Fibroblast of peridontal ligament (primary cell): ENCODE measurements at regions not wholly inside any gene's neighbourhood (a gene's known extent, or its start where the extent isn't known, plus 50 kb on each side); places are given as distances from the start of the nearest gene placed in this dataset.
"Not testable (repeated sequence)": the region's sequence is repeated elsewhere in the genome, so short reads cannot be mapped to it uniquely, and the experiment has no call there.

Source experiments
- DNase-seq: peaks from one replicate; pipeline ENCODE4 v3.0.0-alpha.2; 2010; ENCODE audit errors: extremely low read depth

DNA sequence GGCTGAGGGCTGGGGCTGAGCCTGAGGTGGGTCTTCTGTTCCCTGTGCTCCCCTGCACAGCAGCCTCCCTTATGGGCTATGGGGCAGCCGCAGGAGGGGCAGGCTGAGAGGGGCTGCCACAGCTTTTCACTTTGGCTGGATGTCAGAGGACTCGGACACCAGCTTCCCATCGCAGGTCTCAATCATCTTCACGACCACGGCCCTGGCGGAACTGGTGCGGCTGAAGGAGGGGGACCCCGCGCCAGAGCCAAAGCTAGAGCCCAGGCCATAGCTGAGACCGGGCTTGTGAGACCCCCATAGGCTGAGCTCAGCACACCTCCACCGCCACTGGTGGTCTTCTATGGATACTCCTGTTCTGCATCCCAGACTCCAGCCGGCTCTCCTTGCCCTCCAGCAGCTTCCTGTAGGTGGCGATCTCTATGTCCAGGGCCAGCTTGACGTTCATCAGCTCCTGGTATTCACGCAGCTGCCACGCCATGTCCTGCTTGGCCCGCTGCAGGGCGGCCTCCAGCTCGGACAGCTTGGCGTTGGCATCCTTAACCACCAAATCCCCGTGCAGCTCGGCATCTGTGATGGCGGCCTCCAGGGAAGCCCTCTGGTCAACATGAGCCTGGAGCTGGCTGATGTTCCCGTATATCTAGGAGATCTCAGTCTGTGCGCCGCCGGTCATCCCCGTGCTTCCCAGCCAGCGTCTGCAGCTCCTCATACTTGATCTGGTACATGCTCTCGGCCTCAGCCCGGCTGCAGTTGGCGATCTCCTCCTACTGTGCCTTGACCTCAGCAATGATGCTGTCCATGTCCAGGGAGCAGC lies 181.7 kb upstream of the SYNPR start:
- no peak for DNase-seq

DNA sequence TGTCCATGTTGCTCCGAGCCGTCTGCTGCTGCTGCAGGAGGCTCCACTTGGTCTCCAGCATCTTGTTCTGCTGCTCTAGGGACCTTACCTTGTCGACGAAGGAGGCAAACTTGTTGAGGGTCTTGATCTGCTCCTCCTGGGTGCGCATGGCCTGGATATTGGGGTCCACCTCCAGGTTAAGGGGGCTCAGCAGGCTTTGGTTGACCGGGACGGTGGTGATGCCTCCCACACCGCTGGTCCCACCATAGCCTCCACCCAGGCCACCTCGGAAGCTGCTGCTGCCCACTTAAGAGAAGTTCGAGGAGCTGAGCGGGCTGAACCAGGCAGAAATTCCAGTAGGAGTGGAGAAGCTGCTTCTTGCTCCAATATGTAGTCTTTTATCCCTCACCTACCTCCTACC lies 180.7 kb upstream of the SYNPR start:
- DNase-seq, result no peak

DNA sequence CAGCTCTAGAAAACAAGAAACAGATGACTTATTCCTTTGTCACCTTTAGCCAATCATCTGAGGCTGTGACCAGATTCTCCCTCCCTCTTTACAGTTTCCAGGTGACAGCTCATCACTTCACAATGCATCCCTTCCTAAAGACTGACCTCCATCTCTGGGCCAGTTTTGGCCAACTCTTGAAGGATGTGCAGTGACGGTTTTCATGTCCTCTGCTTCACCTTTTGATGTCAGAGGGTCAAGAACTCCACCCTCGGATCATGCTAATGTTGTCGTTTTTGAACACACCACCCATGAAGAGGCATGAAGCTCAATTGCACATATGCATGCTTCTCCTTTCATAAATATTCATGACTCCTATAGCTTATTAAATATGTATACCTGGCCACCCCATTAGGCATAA lies 161.2 kb upstream of the SYNPR start:
- no peak for DNase-seq

DNA sequence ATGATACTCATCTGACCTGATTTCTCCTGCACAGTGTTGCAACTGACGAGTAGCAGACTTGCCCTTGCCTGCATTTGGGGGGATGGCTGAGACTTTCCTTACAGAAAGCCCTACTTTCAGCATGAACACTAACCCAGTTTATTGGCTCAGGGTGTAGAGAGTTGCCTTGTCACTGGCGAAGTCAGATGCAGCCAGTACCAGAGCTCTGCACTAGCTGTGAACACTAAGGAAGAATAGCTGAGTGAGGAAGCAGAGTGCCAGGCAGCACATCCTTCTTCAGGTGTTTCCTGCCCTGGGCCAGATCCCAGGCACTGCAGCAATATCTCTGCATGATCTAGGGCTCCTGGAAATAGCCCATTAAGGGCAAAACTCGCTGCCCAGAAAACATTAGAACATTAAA lies 154.0 kb upstream of the SYNPR start:
- DNase-seq, result no peak

DNA sequence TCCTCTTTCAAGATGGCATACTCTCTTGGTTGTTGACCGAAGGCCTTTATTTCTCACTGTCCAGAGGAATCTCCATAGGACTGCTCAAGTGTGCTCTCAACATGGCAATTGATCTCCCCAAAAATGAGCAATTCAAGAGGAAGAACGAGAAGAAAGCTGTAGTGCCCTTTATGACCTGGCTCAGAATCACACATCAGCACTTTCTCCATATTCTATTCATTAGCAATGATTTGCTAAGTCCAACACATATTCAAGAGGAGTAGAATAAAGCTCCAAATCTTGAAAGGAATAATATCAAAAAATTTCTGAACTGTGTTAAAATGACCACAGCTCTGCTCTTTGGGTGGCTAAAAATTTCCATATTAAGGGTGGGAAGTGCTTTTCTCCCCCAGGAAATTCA lies 151.6 kb upstream of the SYNPR start:
- DNase-seq, result no peak

DNA sequence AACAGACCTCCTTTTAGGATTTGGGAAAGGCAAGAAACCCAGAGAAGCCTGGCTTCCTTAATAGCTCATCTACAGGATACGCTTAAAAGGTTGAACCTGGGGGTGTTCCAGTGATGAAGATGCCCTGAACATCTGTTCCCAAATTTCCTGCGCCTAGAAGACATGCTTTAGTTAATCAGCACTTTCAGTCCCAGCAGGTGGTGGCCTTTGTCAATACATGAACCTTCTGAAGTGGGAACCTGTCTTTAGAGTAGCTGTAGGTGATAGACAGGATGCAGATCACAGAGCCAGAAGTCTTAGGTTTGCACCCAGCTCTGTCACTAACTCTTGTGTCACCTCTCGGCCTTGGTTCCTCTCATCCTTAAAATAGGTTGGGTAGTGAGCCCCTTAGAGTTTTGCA lies 149.7 kb upstream of the SYNPR start:
- DNase-seq, result no peak

DNA sequence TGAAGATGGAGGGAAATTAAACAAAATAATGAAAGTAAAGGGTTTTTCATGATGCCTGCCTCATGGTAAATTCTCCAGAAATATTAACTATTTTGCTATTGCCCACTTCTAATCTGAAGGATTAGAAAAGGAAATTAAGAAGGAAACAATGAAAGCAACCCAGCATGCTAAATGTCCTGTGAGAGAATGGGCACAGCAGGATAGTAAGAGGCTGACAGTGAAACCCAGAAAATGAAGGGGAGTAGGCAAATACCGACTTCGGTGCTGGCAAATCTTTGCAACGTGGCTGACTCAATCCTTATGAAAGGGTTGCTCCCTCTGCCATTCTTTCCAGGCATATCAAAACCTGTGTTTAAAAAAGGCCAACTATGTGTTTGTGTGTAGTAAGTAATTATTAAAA lies 147.5 kb upstream of the SYNPR start:
- no peak for DNase-seq

DNA sequence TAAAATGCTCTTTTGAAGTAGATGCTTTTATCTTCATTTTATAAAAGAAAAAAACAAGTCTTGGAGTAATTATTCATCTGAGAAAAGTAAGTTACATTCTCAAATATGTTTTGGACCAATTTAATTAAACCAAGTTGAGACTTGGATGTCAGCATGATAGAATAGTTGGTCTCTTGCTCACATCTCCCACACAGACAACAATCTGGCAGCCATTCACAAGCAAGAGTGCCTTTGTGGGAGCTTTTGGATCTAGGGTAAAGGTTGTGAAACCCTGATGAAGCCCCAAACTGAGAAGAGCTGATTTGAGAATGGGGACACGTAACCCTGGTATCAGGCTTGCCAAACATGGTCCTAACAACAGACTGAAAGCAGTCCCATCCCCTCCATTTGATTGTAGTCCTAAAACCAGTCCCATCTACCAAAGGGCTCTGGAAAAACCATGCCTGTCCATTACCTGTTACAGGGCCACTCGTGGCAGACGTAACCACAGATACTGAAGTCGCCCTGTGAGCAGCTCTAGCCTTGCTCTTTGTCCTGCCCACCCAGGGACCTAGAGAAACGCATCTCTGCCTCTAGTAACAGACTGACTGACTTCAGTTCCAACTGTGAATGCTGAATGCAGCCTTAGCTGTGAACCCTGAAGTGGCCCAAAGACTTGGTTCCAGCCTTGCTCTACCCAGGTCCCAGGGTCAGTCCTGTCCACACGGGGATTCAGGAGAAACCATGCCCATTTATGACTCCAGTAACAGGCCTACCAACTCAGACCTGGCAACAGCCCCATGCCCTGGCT lies 145.5 kb upstream of the SYNPR start:
- DNase-seq, result no peak

DNA sequence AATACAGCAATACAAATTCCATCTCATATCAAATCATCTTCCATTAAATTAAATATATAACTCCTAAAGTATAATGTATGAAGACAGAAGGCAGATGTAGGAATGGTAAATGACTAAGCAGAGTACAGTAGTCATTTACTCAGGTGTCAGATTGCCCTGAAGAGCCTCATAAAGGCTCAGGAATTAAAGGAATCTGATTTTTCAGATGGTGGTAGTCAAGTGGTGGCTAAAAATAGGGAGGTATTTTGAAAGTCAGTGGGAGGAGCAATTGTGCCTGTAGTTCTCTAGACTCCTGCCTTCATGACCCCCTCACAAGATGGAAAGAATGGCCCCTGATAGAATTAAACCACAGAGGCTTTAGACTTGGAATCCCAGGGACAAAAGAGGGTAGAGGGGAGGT lies 142.7 kb upstream of the SYNPR start:
- DNase-seq, result no peak

DNA sequence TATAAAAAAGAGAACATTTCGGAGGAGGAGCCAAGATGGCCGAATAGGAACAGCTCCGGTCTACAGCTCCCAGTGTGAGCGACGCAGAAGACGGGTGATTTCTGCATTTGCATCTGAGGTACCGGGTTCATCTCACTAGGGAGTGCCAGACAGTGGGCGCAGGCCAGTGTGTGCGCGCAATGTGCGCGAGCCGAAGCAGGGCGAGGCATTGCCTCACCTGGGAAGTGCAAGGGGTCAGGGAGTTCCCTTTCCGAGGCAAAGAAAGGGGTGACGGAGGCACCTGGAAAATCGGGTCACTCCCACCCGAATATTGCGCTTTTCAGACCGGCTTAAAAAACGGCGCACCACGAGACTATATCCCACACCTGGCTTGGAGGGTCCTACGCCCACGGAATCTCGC lies 141.9 kb upstream of the SYNPR start:
- not testable (repeated sequence) for DNase-seq

DNA sequence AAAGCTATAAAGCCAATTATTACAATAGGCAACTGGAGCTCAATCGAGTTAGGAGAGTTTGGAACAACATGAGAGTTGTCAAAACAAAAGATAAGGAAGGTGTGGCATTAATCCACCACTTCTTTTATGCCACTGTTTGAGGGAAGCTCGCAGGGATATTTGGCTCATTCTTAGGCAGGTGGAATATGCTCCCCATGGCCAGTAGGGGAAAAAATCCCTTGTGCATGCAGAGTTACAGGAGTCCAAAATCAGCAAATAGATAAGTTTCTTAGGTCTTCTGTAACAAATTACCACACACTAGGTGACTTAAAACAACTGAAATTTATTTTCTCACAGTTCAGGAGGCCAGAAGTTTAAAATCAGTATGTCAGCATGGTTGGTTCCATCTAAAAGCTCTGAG lies 135.4 kb upstream of the SYNPR start:
- DNase-seq, result no peak

DNA sequence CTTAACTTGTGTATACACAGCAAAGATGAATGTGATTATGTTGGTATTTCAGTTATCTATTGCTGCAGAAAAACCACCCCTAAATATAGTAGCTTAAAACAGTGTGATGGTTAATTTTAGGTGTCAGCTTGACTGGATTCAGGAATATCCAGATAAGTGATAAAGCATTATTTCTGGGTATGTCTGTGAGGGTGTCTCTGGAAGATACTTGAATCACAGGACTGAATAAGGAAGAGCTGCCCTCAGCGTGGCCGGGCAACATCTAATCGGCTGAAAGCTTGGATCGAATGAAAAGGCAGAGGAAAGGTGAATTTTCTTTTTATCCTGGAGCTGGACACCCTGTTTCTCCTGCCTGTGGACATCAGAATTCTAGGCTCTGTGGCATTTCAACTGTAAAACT lies 132.0 kb upstream of the SYNPR start:
- DNase-seq, result no peak

DNA sequence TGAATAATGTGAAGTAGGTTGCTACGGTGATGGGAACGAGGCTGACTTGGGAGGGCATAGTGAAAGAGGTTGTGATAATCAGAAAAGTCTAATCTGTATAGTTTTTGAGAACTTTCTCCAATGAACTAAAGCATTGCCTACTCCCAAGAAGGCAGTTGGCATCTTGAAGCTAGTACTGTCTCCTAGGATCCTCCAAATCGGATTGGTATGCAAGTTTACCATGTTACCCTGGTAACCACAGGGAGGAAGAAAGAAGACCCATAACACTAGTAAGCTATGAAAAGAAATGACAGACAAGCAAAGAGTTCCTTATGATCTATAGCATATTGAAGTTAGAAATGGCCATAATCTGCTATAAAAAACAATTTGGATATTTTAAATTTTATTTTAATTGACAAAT lies 127.2 kb upstream of the SYNPR start:
- no peak for DNase-seq

DNA sequence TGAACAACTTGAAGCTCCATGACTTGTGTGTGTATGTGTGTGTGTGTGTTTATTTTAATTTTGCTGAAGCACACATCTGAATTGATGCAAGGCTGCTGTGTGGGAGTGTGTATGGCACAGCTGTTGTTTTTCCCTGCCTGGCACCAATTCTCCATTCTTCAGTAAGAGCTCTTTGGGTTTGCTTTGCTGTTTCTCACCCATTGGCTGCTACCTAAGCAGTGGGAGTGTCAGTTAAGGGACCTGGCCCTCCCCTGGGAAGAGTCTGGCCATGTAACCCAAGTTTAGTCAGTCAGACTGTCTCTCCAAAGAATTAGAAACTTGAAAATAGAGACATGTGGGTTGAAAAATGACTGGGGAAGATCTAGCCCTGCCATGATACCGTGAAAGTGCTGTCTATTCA lies 126.2 kb upstream of the SYNPR start:
- no peak for DNase-seq

DNA sequence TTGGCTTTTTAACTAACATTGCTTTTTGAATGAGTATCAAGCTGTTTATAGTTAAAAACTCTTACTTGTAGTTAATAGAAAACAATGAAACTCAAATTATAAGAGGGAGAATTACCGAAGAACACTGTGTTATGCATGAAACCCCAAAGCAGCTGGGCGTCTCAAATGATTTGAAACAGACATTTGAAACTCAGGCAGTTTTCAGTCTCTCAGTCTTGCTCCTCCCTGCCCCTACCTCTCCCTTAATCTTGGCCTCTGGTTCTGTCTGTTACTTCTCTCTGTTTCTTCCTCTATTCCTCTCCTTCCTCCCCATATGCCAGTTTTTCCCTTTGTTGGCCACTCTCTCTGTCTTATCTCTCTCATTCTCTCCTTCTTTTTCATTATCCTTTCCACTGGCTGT lies 118.3 kb upstream of the SYNPR start:
- DNase-seq, result no peak

DNA sequence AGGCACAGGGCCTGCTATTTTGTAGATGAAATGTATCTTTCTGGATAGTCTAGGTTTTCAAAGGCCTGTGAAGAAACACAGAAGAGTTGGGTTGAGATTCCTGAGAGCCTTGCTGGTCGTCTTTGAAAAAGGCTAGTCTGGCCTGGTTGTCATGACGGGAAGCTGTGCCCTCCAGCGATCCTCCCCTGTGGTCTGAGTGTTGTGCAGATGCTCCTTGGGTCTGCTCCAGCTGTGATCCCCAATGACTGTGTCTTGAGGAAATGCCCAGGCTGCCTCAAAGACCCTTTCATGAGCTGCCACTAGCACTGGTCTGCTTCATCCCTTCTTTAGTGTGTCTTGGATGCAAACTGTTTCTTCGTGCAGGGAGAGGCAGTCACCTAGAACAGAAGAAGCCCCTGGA lies 111.0 kb upstream of the SYNPR start:
- DNase-seq, result no peak

DNA sequence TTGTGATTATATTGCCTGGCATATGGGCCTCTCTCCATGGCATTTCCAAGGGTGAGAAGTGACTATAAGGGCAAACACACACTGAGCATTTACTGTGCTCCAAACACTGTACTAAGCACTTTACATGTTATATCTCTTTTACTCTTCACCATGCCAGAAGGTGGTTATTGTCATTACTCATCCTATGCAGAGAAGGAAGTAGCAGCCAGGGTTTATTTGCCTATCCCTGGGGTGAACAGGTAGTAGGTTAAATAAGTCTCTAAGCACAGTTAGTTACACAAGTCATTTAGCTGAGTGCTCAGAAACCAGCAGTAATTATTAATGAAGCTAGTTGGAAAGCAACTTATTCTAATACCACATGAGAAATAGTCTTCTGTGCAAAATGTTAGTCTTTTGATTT lies 109.9 kb upstream of the SYNPR start:
- no peak for DNase-seq

DNA sequence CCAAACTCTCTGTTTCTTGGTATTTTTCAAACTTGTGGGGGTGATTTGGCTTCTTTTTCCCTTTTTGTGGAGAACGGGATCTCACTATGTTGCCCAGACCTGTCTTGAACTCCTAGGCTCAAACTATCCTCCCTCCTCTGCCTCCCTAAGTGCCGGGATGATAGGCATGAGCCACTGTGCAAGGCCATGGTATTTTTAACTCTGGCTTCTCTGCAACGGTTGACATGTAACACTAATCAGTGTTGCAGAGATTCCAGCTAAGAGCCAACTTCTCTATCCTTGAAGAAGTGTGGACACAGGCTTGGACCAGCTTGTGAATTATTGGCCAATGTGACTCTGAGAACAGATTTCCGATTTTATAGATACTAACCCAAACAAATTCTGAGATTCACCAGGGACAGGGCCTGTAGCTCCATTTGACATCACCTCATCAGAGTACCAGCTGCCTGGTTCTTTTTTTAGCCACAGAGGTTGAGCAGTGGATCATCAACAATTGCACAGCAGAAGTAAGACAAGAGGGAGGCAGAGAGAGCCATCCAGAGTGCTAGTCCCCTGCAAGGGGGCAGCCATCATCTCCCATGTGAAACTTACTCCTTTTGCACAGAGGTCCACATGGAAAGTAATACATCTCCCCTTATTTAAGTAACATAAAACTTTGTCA lies 98.1 kb upstream of the SYNPR start:
- DNase-seq, result no peak

DNA sequence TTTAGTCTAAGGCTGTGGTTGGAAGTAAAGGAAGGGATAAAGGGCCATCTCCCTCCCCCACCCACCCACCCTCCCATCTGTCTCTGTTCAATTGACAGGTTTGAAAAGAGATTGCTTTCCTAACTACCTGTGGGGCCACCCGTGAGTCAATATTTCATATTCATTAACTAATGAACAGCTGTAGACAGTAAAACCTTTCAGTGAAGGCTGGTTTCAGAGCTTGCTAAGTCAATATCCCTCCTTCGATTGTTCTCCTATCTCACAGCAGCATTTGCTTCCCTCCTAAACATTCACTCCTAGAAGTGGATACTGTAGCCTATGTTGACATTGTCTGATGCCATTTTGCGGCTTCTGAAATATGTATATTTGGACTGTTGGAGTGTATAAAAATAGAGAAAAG lies 85.9 kb upstream of the SYNPR start:
- no peak for DNase-seq

DNA sequence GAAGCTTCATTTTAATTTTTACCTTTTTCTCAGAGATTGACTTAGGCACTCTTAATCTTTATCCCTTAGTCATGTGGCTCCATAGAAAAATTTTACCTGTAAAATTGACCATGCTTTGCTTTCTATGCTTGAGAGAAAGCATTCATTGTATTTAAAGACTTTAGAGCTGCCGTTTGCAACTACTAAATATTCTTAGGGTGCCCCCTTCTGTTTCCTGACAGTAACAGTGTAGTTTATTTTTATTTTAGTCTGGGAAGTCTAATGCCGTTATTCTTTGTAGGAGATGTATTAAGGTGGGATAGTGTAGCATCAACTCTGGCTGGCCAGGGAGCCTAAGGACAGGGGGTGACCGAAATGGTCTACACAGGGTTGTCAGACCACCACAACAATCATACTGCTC lies 84.5 kb upstream of the SYNPR start:
- peak; percentile 58 for DNase-seq

DNA sequence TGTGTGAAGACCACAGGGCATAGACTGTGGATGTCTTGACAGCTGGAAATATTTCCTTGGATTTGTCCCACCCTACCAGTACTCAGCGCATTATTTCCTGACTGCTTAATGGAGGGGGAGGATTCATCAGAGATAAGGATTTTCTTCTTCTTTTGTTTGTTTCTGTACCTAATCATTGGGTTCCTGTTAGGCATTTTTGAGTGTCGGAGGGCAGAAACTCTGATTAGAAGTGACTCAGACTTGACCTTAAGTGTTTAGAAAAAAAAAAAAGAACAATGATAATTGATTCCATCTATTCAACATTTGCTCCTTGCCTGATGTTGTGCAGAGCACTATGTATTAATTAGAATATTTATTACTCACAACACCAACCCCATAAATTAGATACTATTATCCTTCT lies 78.5 kb upstream of the SYNPR start:
- DNase-seq, result no peak

DNA sequence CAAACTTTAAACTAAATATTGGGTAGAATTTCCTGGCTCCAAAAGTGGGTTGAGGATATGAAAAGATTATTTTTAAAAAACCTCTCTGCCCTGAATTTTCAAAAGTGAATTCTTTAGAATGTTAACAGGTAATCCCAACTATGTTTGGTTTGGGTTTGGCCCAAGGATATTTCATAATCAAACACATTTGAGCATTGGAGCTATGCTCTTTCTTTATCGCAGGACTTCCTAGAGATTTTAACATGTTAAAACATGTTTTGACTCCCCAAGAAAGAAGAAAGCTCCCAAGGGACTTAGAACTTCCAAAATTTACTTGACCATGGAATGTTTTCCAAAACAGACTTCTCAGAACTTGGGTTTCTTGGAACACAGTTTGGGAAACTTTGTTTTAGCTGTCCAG lies 75.6 kb upstream of the SYNPR start:
- no peak for DNase-seq

DNA sequence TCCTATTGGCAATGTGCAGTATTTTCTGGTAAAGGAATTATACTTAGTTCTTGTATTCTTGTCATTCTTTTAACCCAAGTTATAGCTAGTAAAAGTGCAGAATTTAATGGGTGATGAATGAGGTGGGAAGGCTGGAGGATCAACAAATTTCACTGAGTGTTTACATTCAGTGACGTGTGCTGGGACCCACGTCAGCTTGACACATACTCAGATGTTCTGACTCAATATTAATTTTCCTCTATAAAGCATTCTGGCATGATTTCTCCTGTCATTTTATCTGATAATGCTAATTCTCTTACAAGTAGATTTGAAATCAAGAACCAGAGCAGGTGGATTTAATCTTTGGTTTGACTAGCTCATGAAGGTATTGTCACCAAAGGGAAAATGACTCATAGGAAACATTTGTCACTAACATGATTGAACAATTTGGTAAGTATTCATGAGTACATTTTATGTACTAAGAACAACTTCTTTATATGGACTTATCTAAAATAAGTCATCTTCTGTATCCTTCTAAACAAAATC lies 71.0 kb upstream of the SYNPR start:
- DNase-seq, result no peak
